ENCODE measurements at regions not wholly inside any gene's neighbourhood (a gene's known extent, or its start where the extent isn't known, plus 50 kb on each side); places are given as distances from the start of the nearest gene placed in this dataset.
"Not testable (repeated sequence)": the region's sequence is repeated elsewhere in the genome, so short reads cannot be mapped to it uniquely, and the experiment has no call there.

DNA sequence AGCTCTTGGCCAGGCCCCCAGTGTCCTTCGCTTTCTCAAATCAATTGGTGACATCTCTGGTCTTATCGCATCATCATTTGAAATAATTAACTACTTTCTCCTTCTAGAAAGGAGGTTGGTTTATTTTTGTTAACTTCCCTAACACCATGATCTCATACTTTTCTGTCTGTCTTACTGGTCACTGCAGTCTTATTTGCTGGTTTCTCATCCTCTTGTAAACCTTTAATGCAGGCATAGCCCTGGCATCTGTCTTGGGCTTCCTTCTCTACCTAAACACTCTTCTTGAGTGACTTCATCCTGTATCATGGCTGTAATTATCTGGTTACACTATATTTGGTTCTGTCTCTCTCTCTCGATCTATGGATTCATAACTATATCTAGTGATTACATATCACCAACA is 152.8 kb downstream of the CYSLTR2 start:
- DNase-seq = no peak

DNA sequence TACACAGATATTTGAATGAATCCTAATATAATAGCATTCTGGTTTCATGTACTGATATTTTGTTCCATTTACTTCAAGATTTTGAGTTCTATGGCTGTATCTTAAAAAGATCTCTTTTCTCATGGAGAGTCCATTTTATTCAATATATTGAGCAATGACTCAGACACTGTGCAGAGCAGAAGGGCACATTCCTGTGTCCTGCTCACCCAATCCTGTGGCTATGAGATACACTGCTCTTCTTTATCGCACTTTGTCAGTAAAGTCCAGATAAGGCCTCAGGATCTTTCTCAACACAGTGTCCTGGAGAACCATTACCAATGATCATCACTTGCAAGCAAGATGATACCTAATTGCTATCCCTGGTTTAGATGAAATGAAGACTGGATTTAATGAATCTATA is 155.0 kb downstream of the CYSLTR2 start:
- DNase-seq = no peak

DNA sequence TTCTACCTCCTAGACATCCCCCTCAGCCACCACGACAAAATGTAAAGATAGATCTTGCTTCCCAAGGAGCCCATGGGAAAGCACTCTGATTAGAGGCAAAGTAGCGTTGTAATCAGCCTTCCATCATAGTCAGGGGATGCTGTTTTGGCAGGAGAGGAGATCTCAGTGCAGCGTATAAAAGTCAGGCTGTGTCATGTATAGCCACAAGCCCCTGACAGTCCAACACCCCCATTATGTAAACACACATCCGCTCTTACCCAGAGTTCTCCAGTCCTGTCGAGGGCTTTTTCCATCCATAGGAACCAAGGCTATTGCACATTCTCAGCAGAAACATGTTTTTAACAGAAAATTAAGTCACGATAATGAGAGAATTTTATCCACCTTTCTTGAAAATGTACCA is 156.3 kb downstream of the CYSLTR2 start:
- no peak for DNase-seq

DNA sequence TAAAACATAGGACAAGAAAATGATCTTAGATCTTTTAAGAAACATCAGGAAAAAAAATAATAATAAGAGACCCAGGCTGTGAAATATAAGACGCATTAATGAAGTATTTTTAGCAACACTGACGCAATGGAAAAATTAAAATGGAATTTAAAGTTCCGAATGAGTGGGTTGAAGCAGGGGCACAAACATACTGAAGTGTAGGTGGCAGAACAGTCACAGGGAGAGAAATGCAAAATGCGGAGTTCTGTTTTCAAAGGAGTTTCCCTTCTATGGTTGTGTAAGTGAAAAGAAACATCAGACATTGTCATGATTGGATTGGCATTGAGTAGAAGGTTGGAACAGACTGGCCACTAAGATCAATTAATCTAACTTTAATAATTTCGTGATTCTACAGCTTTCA is 159.8 kb downstream of the CYSLTR2 start:
- DNase-seq = no peak

DNA sequence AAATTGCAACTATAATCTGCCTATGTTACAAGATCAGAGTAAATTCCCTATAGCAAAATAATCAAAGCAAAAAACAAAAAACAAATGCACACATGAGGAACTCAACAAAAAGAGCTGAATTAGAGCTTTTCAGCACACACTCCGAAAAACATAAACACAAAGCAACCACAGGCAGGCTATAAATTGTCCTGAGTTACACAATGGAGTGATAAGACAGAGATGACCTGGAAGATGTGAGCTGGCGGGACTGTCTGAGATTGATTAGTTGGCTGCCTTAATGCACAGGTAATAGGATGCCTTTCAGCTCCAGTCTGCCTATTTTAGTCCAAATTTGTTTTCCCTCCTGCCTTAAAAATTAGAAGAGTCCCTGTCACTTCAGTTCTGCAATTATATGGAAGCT is 159.0 kb upstream of the FNDC3A start:
- DNase-seq = no peak

DNA sequence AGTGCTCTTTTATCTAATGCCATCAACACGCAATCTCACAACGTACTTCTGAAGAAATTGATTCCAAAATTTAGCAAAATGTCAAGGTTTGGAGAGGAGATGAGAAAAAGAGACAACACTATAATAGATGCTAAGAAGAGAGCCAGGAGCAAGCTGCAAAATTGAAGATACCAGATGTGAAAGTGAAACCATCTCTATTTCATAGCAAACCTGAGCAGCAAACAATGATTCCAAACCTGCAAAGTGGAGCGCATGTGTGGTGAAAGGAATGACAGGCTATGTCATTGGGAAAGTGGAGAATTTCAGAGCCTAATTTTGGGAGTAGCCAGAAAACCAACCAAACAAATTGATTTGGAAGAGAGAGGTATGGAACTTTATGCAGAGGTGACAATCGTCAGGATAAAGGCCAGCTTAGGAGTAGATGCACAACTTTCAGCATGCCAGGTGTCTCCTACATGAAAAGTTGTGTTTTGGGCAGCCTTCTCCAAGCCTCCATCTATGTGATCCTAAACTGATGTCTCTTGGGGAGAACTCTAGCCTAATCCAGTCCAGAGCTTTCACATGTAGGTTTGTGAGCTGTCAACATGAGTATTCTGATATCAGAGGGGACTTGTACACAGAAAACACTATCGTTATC is 158.4 kb upstream of the FNDC3A start:
- DNase-seq = no peak

DNA sequence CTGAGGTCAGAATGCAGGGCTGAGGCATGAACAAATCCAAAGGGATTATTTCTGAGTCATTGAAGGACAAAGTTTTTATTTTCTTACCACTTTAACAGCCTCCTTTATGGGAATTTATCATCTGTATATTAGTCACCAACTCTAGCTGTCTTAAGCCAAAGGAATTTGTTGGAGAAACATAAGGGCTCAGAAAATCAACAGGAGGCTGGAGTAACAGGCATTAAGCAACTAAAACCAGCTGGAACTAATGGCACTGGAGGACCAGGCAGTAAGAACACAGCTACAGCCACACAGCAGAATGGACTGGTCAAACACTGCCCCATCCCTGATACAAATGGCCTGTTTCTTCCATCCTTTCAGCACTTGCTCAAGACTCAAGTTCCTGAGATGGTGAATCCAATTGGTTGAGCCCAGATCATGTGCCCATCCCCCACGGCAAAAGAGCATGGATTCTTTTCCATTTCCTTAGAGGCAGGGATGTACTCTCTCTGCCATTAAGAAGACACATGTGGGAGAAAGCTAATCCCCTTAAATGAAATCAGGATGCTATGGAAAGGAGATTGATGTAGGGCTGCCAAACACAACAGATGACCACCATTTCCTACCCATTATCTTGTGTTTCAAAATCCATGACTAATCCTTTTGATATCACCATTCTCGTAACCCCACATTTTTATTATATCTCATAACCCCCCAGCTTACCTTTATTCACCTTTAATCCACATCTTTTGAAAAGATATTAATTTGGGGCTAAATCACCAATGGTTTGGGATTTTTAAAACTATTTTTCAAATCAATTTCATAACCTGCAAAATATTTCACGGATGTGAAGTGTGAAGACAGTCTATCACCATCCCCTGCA is 157.0 kb upstream of the FNDC3A start:
- DNase-seq = no peak

DNA sequence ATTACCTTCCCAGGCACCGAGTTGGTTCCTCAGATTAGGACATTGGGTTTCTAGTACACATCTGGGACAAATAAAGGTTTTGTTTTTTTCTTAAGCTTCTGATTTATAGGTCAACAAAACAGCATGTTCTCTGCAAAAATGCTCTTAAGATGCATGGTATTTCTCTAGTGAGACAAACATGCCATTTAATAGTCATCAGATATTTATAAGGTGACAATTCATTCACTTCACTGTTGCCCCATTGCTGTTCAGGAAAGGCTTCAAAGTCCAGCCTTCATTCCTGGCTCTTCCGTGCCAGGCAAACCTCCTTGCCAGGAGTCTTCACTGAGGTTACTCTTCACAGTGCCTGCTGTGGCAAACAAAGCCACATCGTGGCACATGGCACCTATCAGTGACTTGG is 156.3 kb upstream of the FNDC3A start:
- no peak for DNase-seq

DNA sequence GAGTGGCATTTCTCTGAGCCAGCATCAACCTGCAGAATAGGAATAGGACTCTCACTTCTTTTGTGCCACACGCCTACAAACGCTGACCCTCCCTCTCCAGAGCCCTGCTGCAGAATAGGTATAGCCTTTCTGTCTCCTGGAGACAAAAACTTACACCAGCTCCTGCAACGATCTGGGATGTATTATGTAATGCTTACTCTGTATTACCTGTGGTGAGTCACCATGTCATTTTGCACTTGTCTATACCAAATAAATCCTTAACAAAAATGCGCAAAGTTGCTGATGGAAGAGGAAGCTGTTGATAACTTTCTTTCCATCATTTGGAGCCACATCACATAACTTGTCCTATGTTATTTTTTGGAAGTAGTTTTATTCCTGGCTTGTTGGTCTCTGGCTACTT is 155.8 kb upstream of the FNDC3A start:
- DNase-seq = no peak

DNA sequence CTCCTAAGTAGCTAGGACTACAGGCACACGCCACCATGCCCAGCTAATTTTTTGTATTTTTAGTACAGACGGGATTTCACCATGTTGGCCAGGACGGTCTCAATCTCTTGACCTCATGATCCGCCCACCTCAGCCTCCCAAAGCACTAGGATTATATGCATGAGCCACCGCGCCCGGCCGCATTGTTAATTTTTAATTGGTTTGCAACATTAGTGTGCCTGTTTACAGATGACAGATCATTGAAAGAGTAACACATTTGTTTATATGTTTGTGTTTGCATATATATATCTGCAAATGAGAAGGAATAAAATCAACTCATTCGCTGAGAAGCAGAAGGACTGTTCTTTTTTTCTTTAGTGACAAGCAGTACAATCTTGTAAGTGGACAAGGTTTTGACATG is 152.2 kb upstream of the FNDC3A start:
- DNase-seq = not testable (repeated sequence)

DNA sequence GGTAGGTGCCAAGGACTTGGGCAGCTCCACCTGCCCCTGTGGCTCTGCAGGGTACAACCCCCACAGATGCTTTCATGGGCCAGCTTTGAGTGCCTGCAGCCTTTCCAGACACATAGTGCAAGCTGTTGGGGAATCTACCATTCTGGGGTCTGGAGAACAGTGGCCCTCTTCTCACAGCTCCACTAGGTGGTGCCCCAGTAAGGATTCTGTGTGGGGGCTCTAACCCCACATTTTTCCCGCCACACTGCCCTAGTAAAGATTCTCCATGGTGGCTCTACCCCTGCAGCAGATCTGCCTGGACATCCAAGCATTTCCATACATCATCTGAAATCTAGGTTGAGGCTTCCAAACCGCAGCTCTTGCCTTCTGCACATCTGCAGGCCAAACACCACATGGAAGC is 149.7 kb upstream of the FNDC3A start:
- DNase-seq = no peak

DNA sequence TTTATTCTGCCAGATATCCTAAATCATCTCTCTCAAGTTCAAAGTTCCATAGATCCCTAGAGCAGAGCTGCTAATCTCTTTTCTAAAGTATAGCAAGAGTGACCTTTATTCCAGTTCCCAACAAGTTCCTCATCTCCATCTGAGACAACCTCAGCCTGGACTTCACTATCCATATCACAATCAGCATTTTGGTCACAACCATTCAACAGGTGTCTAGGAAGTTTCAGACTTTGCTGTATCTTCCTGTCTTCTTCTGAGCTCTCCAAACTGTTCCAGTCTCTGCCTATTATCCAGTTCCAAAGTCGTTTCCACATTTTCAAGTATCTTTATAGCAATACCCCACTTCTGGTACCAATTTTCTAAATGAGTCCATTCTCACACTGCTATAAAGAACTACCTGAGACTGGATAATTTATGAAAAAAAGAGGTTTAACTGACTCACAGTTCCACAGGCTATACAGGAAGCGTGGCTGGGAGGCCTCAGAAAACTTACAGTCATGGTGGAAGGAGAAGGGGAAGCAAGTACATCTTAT is 148.7 kb upstream of the FNDC3A start:
- DNase-seq = not testable (repeated sequence)

DNA sequence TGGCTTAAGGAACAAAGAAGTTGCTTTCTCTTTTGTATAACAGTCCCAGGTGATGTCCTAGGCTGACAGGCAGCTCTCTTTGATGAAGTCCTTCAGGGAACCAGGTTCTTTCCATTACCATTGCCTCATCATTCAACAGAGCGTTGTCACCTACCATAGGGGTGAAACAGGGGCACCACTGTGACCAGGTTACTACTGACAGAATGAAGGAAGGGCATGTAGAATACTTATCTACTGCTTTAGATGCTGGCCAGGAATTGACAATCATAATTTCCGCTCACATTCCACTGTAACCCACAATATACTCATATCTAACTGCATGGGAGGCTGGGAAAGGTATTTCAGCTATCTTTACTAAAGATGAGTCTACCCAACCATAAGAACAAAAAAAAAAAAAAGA is 148.0 kb upstream of the FNDC3A start:
- DNase-seq = no peak

DNA sequence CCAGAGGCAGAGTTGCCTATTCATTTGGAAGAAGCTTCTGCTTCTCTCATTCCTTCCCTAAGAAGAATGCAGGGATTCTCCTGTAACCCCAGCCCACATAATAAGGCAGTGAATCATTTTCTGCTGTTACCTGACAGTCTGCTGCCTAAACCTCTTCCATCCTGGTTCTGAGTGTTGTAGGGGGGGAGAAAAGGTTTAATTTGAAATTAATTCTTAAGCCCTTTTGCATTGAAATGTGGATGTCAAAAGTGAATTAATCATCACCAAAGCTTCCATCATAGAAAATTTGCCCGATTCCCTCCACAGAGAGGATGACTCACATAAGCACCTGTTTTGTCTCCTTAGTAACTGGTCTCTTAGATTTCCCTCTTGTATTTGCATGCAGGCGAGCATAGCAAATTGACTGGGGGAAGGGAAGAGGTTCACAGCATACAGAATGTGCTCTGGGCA is 146.7 kb upstream of the FNDC3A start:
- DNase-seq = peak in 3 of 56 donors; percentile 5 to 35 (median 8)

DNA sequence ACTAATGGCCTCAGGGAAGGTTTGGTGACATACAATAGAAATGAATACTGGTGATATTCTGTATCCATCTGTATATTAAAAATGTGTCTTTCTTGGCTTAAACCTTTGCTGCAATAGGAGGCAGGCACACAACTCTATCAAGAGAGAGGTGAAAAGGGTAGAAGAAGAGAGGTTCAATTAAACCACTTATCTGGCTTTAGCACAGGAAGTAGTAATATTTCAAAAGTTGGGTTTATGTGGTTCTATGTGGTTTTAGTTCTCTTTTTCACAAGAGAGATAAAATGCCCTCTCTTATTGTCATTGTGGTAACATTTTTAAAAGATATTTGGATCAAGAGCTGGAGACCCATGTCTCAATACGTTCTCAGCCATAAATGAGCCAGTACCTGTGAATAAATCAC is 146.2 kb upstream of the FNDC3A start:
- DNase-seq = no peak

DNA sequence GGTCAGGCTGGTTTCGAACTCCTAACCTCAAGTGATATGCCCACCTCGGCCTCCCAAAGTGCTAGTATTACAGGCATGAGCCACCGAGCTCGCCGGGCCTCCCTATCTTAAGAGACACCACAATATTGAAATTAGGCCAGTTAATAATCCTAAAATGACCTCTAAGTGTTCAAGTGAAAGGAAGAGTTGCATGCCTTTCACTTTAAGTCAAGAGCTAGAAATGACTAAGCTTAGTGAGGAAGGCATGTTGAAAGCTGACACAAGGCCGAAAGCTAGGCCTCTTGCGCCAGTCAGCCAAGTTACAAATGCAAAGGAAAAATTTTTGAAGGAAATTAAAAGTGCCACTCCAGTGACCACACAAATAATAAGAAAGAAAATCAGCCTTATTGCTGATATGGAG is 144.5 kb upstream of the FNDC3A start:
- no peak for DNase-seq

DNA sequence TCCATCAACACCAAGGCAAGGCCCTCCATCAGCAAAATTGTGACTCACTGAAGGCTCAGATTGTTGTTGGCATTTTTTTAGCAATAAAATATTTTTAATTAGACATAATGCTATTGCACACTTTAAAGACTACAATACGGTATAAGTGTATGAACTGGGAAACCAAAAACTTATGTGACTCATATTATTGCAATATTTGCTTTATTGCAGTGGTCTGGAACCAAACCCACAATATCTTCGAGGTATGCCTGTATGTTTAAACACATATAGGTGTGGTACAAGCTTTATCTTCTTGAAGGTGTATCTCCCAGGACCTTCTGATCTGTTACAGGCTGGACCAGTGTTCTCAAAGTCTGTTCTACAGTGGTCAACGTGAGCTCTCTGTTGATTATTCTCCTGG is 142.3 kb upstream of the FNDC3A start:
- no peak for DNase-seq

DNA sequence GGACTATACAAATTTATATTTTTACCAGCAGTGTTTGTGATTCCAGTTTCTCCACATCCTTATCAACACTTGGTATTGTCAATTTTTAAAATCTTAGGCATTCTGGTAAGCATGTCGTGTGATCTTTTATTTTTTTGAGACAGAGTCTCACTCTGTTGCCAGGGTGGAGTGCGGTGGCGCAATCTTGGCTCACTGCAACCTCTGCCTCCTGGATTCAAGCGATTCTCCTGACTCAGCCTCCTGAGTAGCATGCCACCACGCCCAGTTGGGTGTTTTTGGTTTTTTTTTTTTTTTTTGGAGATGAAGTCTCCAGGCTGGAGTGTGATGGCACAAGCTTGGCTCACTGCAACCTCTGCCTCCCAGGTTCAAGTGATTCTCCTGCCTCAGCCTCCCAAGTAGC is 140.4 kb upstream of the FNDC3A start:
- not testable (repeated sequence) for DNase-seq

DNA sequence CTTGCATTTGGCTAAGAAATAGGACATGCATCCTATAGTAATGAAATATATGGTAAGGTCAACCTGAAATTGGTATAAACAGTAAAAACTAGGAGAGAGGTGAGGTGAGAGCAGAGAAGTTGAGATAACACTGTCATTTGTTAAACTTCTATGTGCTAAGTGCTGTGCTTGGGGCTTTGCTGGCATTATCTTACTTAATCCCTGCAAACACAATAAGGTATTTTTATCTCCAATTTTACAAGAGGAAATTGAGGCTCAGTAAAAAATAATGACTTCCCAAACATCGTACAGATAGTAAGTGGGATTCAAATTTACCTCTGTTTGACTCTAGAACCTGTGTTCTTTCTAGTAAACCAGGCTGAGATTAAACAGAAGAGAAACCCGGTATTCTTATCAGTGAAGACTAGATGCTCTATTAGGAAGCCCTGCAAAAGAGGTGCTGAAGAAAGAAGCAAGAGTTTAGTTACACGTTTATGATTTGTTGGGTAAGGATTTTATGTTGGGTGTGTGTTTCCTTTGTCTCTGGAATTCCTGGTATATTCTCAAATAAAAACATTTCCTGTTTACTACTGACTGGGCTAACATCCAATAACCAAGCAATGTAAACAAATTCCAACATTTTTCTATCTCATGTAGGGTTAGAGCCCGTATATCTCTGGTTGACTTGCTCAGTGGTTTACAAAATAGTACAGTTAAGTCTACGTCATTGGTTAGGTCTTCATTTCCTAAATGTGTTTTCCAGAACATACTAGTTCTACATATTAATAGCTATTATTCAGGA is 137.3 kb upstream of the FNDC3A start:
- DNase-seq = no peak

DNA sequence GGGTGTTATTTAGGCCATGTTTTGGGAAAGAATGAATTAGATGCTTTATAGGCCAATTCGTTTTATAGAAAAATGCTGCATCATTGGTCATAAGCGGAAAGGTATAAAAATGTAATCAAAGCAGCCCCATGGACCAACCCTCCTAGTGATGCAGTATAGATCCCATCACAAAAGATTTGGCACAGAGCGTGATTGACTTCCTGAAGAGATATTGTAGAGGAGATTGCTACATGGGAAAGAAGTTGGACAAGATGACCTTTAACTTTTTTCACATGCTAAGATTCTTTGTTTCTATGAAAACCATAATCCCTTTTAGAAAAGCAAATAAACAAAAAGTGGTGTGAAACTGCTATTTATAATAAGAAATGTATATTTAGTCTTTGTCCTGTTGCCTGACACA is 136.5 kb upstream of the FNDC3A start:
- DNase-seq = no peak

DNA sequence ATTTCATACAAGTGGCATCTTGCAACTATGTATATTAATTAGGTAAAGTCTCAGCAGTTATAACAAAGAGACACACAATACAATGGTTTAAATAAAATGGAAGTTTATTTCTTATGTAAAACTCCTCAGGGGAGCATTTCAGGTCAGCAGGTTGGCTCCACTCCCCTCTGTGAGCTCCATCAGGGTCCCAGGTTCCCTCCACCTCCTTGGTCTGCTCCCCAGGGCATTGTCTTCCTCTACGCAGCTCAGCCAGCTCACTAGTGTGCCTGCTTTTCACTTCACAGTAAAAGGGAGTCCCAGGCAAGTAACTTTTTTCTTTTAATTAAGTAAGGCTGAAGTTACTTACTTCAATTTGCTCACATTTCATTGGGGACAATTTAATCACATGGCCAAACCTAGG is 135.3 kb upstream of the FNDC3A start:
- no peak for DNase-seq

DNA sequence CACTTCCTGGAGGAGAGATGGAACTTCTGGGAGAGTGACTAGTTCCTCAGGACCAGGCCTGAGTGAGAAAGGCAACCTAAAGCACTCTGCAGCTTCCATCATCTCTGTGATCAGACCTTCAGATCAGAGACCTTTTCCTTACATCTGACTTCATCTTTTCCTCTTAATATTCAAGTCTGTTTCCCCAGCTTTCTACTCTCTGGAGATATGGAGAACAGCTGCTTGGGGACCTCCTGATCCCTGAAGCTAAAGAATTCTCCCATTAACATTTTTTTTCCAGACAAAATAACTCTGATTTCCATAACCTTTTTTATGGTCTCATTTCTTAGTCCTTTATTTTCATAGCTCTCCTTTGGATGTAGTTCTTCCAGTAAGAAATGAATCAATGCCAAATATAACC is 133.4 kb upstream of the FNDC3A start:
- DNase-seq = no peak
